Neural cell (in vitro differentiated cells): ENCODE measurements at regions not wholly inside any gene's neighbourhood (a gene's known extent, or its start where the extent isn't known, plus 50 kb on each side); places are given as distances from the start of the nearest gene placed in this dataset.

Experiments used
- CTCF ChIP-seq: fragments of 450-650 bp; IDR thresholded peaks from 2 replicates; pipeline ENCODE4 v1.5.1; 2014; ENCODE audit warnings: antibody characterized with exemption, mild to moderate bottlenecking, moderate library complexity; ENCODE audit not compliant: poor library complexity, severe bottlenecking
- EP300 ChIP-seq: fragments of 450-650 bp; conservative IDR thresholded peaks from 2 replicates; pipeline ENCODE4 v1.6.1; 2014; ENCODE audit warnings: antibody characterized with exemption, mild to moderate bottlenecking, moderate library complexity; ENCODE audit not compliant: poor library complexity, severe bottlenecking
- EZH2 ChIP-seq: fragments of 200-600, 300-800 bp; shearing (Covaris generic), sonication (generic); IDR thresholded peaks from 2 replicates; pipeline ENCODE4 v1.6.1; 2014; ENCODE audit warnings: antibody characterized with exemption, low read length, borderline replicate concordance, mild to moderate bottlenecking; ENCODE audit not compliant: insufficient read depth, poor library complexity, severe bottlenecking
- POLR2AphosphoS5 ChIP-seq: IDR thresholded peaks from 2 replicates; pipeline ENCODE4 v1.6.1; 2012
- RAD21 ChIP-seq: fragments of 450-650 bp; conservative IDR thresholded peaks from 2 replicates; pipeline ENCODE4 v1.6.1; 2014; ENCODE audit warnings: antibody characterized with exemption, mild to moderate bottlenecking, moderate library complexity
- TAF1 ChIP-seq: IDR thresholded peaks from 2 replicates; pipeline ENCODE4 v1.6.1; 2012; ENCODE audit warnings: low read depth
- TF ChIP-seq, protein P1 (sequence below): IDR thresholded peaks from 2 replicates; pipeline ENCODE4 v1.6.1; 2012; ENCODE audit warnings: borderline replicate concordance

GRCh38 chr5:60147791-60148190 is 254.3 kb upstream of the PDE4D start:
- TF ChIP-seq CTCF, result no peak
- no peak for TF ChIP-seq POLR2AphosphoS5
- no peak for TF ChIP-seq EZH2
- no peak for TF ChIP-seq EP300
- TF ChIP-seq TAF1, result no peak
- TF ChIP-seq, protein P1, sequence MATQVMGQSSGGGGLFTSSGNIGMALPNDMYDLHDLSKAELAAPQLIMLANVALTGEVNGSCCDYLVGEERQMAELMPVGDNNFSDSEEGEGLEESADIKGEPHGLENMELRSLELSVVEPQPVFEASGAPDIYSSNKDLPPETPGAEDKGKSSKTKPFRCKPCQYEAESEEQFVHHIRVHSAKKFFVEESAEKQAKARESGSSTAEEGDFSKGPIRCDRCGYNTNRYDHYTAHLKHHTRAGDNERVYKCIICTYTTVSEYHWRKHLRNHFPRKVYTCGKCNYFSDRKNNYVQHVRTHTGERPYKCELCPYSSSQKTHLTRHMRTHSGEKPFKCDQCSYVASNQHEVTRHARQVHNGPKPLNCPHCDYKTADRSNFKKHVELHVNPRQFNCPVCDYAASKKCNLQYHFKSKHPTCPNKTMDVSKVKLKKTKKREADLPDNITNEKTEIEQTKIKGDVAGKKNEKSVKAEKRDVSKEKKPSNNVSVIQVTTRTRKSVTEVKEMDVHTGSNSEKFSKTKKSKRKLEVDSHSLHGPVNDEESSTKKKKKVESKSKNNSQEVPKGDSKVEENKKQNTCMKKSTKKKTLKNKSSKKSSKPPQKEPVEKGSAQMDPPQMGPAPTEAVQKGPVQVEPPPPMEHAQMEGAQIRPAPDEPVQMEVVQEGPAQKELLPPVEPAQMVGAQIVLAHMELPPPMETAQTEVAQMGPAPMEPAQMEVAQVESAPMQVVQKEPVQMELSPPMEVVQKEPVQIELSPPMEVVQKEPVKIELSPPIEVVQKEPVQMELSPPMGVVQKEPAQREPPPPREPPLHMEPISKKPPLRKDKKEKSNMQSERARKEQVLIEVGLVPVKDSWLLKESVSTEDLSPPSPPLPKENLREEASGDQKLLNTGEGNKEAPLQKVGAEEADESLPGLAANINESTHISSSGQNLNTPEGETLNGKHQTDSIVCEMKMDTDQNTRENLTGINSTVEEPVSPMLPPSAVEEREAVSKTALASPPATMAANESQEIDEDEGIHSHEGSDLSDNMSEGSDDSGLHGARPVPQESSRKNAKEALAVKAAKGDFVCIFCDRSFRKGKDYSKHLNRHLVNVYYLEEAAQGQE, result no peak
- no peak for TF ChIP-seq RAD21
